ENCODE measurements at regions not wholly inside any gene's neighbourhood (a gene's known extent, or its start where the extent isn't known, plus 50 kb on each side); places are given as distances from the start of the nearest gene placed in this dataset.

GRCh38 chr7:41830271-41830670, 127.4 kb upstream of the INHBA start:
- Mint-ChIP-seq H3K27me3 (ENCODE audit: low read depth) (no peaks in the 10 kb centered on the region), H3K4me1 (ENCODE audit: low read depth) (peaks cover 3% of the 10 kb centered on the region), H3K4me3 (no peak overlapping the region), H3K36me3 (ENCODE audit: low read depth) (peaks cover 6% of the 10 kb centered on the region), H3K27ac (no peak overlapping the region), H3K9me3 (peaks cover 34% of the 10 kb centered on the region)

- Mint-ChIP-seq H3K27me3 (ENCODE audit: low read depth) (peaks cover under 1% of the 10 kb centered on the region), H3K4me1 (ENCODE audit: low read depth) (peaks cover 3% of the 10 kb centered on the region), H3K4me3 (no peak overlapping the region), H3K27ac (no peak overlapping the region), H3K9me3 (peaks cover 34% of the 10 kb centered on the region), H3K36me3 (ENCODE audit: low read depth) (peaks cover 6% of the 10 kb centered on the region)
Measured at GRCh38 chr7:41828911-41829310, 126.0 kb upstream of the INHBA start.

- H3K4me3 Mint-ChIP-seq: no peak overlapping the region
- H3K27ac Mint-ChIP-seq: no peak overlapping the region
- H3K9me3 Mint-ChIP-seq: peaks cover 16% of the 10 kb centered on the region
- H3K27me3 Mint-ChIP-seq (ENCODE audit: low read depth): peaks cover 11% of the 10 kb centered on the region
- H3K4me1 Mint-ChIP-seq (ENCODE audit: low read depth): peaks cover 3% of the 10 kb centered on the region
- H3K36me3 Mint-ChIP-seq (ENCODE audit: low read depth): peaks cover 6% of the 10 kb centered on the region
Measured at GRCh38 chr7:41826641-41827040, 123.8 kb upstream of the INHBA start.

GRCh38 chr7:41825927-41826480, 123.1 kb upstream of the INHBA start:
- peaks cover 16% of the 10 kb centered on the region for H3K9me3 Mint-ChIP-seq
- H3K4me1 Mint-ChIP-seq (ENCODE audit: low read depth): no peaks in the 10 kb centered on the region
- H3K27ac Mint-ChIP-seq: no peak overlapping the region
- no peak overlapping the region for H3K4me3 Mint-ChIP-seq
- peaks cover 2% of the 10 kb centered on the region for H3K36me3 Mint-ChIP-seq (ENCODE audit: low read depth)
- H3K27me3 Mint-ChIP-seq (ENCODE audit: low read depth): peaks cover 15% of the 10 kb centered on the region

GRCh38 chr7:41824284-41824683, 121.4 kb upstream of the INHBA start:
- H3K9me3 Mint-ChIP-seq: peaks cover 9% of the 10 kb centered on the region
- H3K4me1 Mint-ChIP-seq (ENCODE audit: low read depth): no peaks in the 10 kb centered on the region
- peaks cover under 1% of the 10 kb centered on the region for H3K36me3 Mint-ChIP-seq (ENCODE audit: low read depth)
- H3K4me3 Mint-ChIP-seq: no peak overlapping the region
- peaks cover 15% of the 10 kb centered on the region for H3K27me3 Mint-ChIP-seq (ENCODE audit: low read depth)
- no peak overlapping the region for H3K27ac Mint-ChIP-seq

- no peak overlapping the region for H3K27ac Mint-ChIP-seq
- H3K36me3 Mint-ChIP-seq (ENCODE audit: low read depth): peaks cover 1% of the 10 kb centered on the region
- H3K4me3 Mint-ChIP-seq: no peak overlapping the region
- peaks cover 4% of the 10 kb centered on the region for H3K4me1 Mint-ChIP-seq (ENCODE audit: low read depth)
- peaks cover 7% of the 10 kb centered on the region for H3K9me3 Mint-ChIP-seq
- peaks cover 19% of the 10 kb centered on the region for H3K27me3 Mint-ChIP-seq (ENCODE audit: low read depth)
Measured at GRCh38 chr7:41822259-41822817, 119.4 kb upstream of the INHBA start.

- Mint-ChIP-seq H3K4me3 (no peak overlapping the region), H3K36me3 (ENCODE audit: low read depth) (peaks cover 1% of the 10 kb centered on the region), H3K27ac (no peak overlapping the region), H3K27me3 (ENCODE audit: low read depth) (peaks cover 19% of the 10 kb centered on the region), H3K4me1 (ENCODE audit: low read depth) (peaks cover 10% of the 10 kb centered on the region), H3K9me3 (peaks cover 7% of the 10 kb centered on the region)
Measured at GRCh38 chr7:41821521-41822213, 118.8 kb upstream of the INHBA start.

- peaks cover 24% of the 10 kb centered on the region for H3K4me1 Mint-ChIP-seq (ENCODE audit: low read depth)
- H3K9me3 Mint-ChIP-seq: peaks cover 7% of the 10 kb centered on the region
- H3K27ac Mint-ChIP-seq: no peak overlapping the region
- H3K27me3 Mint-ChIP-seq (ENCODE audit: low read depth): peaks cover 19% of the 10 kb centered on the region
- H3K36me3 Mint-ChIP-seq (ENCODE audit: low read depth): peaks cover 1% of the 10 kb centered on the region
- H3K4me3 Mint-ChIP-seq: no peak overlapping the region
Measured at GRCh38 chr7:41820111-41820671, 117.3 kb upstream of the INHBA start.

- H3K36me3 Mint-ChIP-seq (ENCODE audit: low read depth): peaks cover 1% of the 10 kb centered on the region
- peaks cover 30% of the 10 kb centered on the region for H3K4me1 Mint-ChIP-seq (ENCODE audit: low read depth)
Measured at GRCh38 chr7:41819645-41820044, 116.8 kb upstream of the INHBA start.

GRCh38 chr7:41818765-41819398, 116.0 kb upstream of the INHBA start:
- H3K4me1 Mint-ChIP-seq (ENCODE audit: low read depth): peaks cover 35% of the 10 kb centered on the region
- H3K27ac Mint-ChIP-seq: no peak overlapping the region
- H3K27me3 Mint-ChIP-seq (ENCODE audit: low read depth): peaks cover 18% of the 10 kb centered on the region
- H3K4me3 Mint-ChIP-seq: no peak overlapping the region
- peaks cover 7% of the 10 kb centered on the region for H3K9me3 Mint-ChIP-seq
- peaks cover 1% of the 10 kb centered on the region for H3K36me3 Mint-ChIP-seq (ENCODE audit: low read depth)

More at GRCh38 chr7:41819645-41820044, 116.8 kb upstream of the INHBA start:
- Mint-ChIP-seq H3K27me3 (ENCODE audit: low read depth) (peaks cover 19% of the 10 kb centered on the region), H3K4me3 (no peak overlapping the region), H3K9me3 (peaks cover 7% of the 10 kb centered on the region), H3K27ac (no peak overlapping the region)

- H3K4me1 Mint-ChIP-seq (ENCODE audit: low read depth): peaks cover 40% of the 10 kb centered on the region
Measured at GRCh38 chr7:41817386-41817785, 114.5 kb upstream of the INHBA start.

GRCh38 chr7:41816111-41816510, 113.2 kb upstream of the INHBA start:
- H3K36me3 Mint-ChIP-seq (ENCODE audit: low read depth): peaks cover 1% of the 10 kb centered on the region

More at GRCh38 chr7:41817386-41817785, 114.5 kb upstream of the INHBA start:
- H3K9me3 Mint-ChIP-seq: peaks cover 7% of the 10 kb centered on the region
- no peak overlapping the region for H3K4me3 Mint-ChIP-seq
- H3K27ac Mint-ChIP-seq: peak overlapping the region; percentile 2
- peaks cover 8% of the 10 kb centered on the region for H3K27me3 Mint-ChIP-seq (ENCODE audit: low read depth)
- H3K36me3 Mint-ChIP-seq (ENCODE audit: low read depth): peaks cover 1% of the 10 kb centered on the region

GRCh38 chr7:41814888-41815287, 112.0 kb upstream of the INHBA start:
- peaks cover 1% of the 10 kb centered on the region for H3K36me3 Mint-ChIP-seq (ENCODE audit: low read depth)
- H3K9me3 Mint-ChIP-seq: peaks cover 7% of the 10 kb centered on the region
- no peak overlapping the region for H3K27ac Mint-ChIP-seq
- H3K4me1 Mint-ChIP-seq (ENCODE audit: low read depth): peaks cover 41% of the 10 kb centered on the region
- no peak overlapping the region for H3K4me3 Mint-ChIP-seq
- peaks cover 4% of the 10 kb centered on the region for H3K27me3 Mint-ChIP-seq (ENCODE audit: low read depth)

More at GRCh38 chr7:41816111-41816510, 113.2 kb upstream of the INHBA start:
- peaks cover 40% of the 10 kb centered on the region for H3K4me1 Mint-ChIP-seq (ENCODE audit: low read depth)
- peaks cover 3% of the 10 kb centered on the region for H3K9me3 Mint-ChIP-seq
- peak overlapping the region; percentile 40 for H3K4me3 Mint-ChIP-seq
- peaks cover 4% of the 10 kb centered on the region for H3K27me3 Mint-ChIP-seq (ENCODE audit: low read depth)
- H3K27ac Mint-ChIP-seq: peak overlapping the region; percentile 56

- H3K36me3 Mint-ChIP-seq (ENCODE audit: low read depth): no peaks in the 10 kb centered on the region
- no peaks in the 10 kb centered on the region for H3K27me3 Mint-ChIP-seq (ENCODE audit: low read depth)
Measured at GRCh38 chr7:41813286-41813685, 110.4 kb upstream of the INHBA start.

More at GRCh38 chr7:41813286-41813685, 110.4 kb upstream of the INHBA start:
- H3K9me3 Mint-ChIP-seq: peaks cover 8% of the 10 kb centered on the region
- H3K27ac Mint-ChIP-seq: no peak overlapping the region
- no peak overlapping the region for H3K4me3 Mint-ChIP-seq
- H3K4me1 Mint-ChIP-seq (ENCODE audit: low read depth): peaks cover 43% of the 10 kb centered on the region
